Bronchial epithelial cell (primary cell): ENCODE measurements at regions not wholly inside any gene's neighbourhood (a gene's known extent, or its start where the extent isn't known, plus 50 kb on each side); places are given as distances from the start of the nearest gene placed in this dataset.

ENCODE experiments used
- DNase-seq: peaks from one replicate; pipeline ENCODE4 v3.0.0-alpha.2; 2010; ENCODE audit warnings: low read depth
- FAIRE-seq: peaks from 2 replicates; lab custom pipeline; 2011; peaks lifted over from hg19 to GRCh38; lab: Jason Lieb, UNC
- H3K27me3 ChIP-seq: 2 replicates; pipeline ENCODE4 v1.5.1; 2011; ENCODE audit warnings: low read length; ENCODE audit not compliant: control insufficient read depth, insufficient read depth
- H3K36me3 ChIP-seq: 2 replicates; pipeline ENCODE4 v1.5.1; 2011; ENCODE audit warnings: low read length; ENCODE audit not compliant: control insufficient read depth, insufficient read depth
- H3K4me3 ChIP-seq: 2 replicates; pipeline ENCODE4 v1.5.1; 2011; ENCODE audit warnings: mild to moderate bottlenecking, low read depth, low read length, control low read depth
- TF ChIP-seq, protein P1 (sequence below): IDR thresholded peaks from 2 replicates; pipeline ENCODE4 v1.5.1; 2011; ENCODE audit warnings: mild to moderate bottlenecking, moderate library complexity, low read length, control low read depth, inconsistent platforms; ENCODE audit not compliant: insufficient read depth, severe bottlenecking

DNA sequence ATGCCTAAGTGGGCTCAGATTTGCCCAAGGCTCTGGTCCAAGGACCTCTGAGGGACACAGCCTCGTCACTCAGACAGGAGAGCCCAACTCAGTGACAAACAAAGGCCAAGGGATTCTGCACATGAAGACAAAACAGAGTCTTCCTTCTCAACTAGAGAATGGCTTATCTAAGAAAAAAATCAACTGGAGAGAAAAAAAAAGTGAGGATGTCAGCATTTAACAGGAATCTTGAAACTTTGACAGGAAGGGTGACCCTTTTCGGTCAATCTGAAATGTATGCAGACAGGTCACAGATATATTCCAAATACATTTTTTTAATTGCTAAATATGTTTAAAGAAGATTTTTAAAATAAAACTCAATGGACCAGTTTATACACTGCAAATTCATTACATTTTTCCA, 154.5 kb downstream of the ETS2 start:
- Histone ChIP-seq H3K36me3 (no peaks in the 10 kb centered on the region), H3K27me3 (no peaks in the 10 kb centered on the region), H3K4me3 (no peak overlapping the region)
- TF ChIP-seq, protein P1, sequence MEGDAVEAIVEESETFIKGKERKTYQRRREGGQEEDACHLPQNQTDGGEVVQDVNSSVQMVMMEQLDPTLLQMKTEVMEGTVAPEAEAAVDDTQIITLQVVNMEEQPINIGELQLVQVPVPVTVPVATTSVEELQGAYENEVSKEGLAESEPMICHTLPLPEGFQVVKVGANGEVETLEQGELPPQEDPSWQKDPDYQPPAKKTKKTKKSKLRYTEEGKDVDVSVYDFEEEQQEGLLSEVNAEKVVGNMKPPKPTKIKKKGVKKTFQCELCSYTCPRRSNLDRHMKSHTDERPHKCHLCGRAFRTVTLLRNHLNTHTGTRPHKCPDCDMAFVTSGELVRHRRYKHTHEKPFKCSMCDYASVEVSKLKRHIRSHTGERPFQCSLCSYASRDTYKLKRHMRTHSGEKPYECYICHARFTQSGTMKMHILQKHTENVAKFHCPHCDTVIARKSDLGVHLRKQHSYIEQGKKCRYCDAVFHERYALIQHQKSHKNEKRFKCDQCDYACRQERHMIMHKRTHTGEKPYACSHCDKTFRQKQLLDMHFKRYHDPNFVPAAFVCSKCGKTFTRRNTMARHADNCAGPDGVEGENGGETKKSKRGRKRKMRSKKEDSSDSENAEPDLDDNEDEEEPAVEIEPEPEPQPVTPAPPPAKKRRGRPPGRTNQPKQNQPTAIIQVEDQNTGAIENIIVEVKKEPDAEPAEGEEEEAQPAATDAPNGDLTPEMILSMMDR: no peak
- FAIRE-seq (no peak), DNase-seq (no peak)

DNA sequence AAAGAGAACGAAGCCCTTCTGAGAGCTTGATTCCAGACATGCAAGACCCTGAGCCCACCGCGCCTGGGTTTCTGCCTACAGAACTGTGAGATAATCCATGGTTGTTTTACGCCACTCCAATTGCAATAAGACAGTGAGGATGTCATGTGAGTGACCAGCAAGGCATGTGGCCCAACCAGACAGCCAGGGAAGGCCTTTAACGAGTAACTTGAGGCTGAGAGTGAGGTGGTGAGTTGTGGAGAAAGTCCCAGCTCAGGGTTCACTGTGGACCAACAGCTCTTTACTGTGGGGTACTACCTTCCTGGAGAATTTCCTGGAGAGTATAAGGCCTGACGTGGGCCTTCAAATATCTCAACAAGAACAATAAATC, 153.9 kb downstream of the ETS2 start:
- Histone ChIP-seq H3K4me3 (no peak overlapping the region), H3K36me3 (no peaks in the 10 kb centered on the region), H3K27me3 (no peaks in the 10 kb centered on the region)
- TF ChIP-seq, protein P1: no peak
- FAIRE-seq: no peak
- DNase-seq: no peak

DNA sequence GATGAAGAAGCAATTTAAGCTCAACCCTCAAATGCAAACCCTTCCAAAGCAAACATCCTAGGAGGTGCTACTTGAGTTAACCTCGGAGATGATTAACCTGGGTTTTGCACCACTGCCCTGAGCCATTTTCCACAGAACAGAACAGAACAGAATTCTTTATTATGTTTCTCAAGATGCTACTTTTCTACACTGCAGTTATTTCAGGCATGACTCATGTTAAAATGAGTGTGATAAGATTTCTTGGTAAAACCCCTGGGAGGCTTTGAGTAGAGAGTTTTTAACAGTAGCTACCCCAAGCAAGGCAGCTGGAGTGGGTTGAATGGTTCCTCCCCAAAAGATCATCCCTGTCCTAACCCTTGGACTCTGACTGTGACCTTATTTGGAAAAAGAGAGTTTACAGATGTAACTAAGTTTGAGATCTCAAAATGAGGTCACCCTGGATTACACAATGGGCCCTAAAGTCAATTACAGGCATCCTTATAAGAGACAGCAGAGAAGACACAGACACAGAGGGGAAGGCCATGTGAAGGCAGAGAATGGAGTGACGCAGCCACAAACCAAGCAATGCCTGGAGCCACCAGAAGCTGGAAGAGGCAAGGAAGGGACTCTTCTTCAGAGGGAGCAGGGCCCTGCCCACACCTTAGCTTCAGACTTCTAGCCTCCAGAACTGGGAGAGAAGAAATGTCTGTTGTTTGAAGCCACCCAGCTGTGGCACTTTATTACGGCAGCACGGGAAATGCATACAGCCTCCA, 153.4 kb downstream of the ETS2 start:
- TF ChIP-seq, protein P1: no peak
- DNase-seq: peak; percentile 79
- FAIRE-seq: no peak

DNA sequence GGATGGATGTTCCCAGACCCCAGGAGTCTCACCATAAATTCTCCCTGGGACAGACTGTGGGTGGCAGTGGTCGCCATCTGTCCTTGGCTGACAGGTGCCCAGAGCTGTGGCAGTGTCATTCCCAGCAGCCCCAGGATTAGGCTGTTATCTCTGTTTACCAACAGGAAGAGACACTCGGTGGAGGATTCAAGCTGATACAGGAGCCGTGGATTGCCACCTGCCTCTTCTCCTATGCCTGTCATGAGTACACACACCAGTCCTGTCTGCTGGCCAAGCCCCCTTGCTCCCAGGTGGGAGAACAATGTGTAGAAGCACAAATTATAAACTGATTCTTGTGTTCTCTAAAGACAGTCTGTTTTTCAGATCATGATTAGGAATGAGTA, 152.6 kb downstream of the ETS2 start:
- FAIRE-seq (no peak), DNase-seq (no peak)
- no peak overlapping the region for H3K4me3 ChIP-seq
- no peaks in the 10 kb centered on the region for H3K36me3 ChIP-seq
- H3K27me3 ChIP-seq: no peaks in the 10 kb centered on the region
- TF ChIP-seq, protein P1: no peak

More for the DNA sequence above, 153.4 kb downstream of the ETS2 start:
- Histone ChIP-seq H3K36me3 (no peaks in the 10 kb centered on the region), H3K4me3 (no peak overlapping the region), H3K27me3 (no peaks in the 10 kb centered on the region)

DNA sequence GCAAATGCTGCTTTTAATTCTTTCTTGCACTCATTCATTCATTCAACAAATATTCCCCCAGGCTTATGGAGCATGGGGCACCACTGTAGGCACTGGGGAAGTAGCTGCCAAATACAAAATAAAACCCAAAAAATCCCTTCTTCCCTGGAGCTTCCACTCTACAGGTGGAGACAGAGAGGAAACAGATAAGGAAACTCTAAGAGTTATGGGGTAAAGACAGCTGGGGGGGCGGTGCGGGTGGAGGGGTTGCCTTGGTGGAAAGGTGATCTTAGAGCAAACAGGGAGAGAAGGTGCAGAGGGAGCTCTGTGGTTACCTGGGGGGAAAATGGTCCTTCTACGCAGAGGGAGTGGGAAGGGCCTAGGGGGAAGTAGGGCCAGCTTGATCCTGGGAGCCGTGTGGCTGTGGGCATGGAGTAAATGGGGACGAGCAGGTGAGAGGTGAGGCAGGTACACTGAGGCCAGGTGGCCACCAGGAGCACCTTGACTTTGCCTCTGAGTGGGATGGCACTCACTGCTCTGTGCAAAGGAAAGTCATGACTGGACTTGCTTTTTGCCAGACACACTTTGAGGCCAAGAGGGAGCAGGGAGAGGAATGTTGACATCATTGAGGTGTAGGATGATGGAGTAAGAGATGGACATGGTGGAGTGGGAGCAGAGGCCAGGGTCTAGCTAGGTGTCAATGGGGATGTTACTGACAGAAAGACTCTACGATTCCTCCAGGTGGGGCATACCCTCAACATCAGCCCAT, 152.0 kb downstream of the ETS2 start:
- no peak overlapping the region for H3K4me3 ChIP-seq
- H3K27me3 ChIP-seq: no peaks in the 10 kb centered on the region
- TF ChIP-seq, protein P1: no peak
- DNase-seq: peak; percentile 78
- FAIRE-seq: peak; percentile 86
- H3K36me3 ChIP-seq: no peaks in the 10 kb centered on the region
